ENCODE measurements at regions not wholly inside any gene's neighbourhood (a gene's known extent, or its start where the extent isn't known, plus 50 kb on each side); places are given as distances from the start of the nearest gene placed in this dataset.

- Histone ChIP-seq H3K36me3 (no peaks in the 10 kb centered on the region), H3K27me3 (no peaks in the 10 kb centered on the region), H3K4me1 (no peaks in the 10 kb centered on the region), H3K27ac (no peak overlapping the region), H3K9me3 (no peaks in the 10 kb centered on the region), H3K4me3 (no peak overlapping the region)
- no peak for DNase-seq
- in situ Hi-C loops (cut with MboI; ENCODE audit: low pct_ligation_motif_present in 1 of 4, low pct_unique_long_range_greater_than_20kb in 1 of 4, low sequenced_read_pairs in 3 of 4), result no loop called here
- TF ChIP-seq EP300 (IDR thresholded peaks at IDR 0.05; ENCODE audit: low read depth) (no peak), POLR2AphosphoS5 (IDR thresholded peaks at IDR 0.05) (no peak), POLR2A (IDR thresholded peaks at IDR 0.05) (no peak)
- TF ChIP-seq, protein P1, sequence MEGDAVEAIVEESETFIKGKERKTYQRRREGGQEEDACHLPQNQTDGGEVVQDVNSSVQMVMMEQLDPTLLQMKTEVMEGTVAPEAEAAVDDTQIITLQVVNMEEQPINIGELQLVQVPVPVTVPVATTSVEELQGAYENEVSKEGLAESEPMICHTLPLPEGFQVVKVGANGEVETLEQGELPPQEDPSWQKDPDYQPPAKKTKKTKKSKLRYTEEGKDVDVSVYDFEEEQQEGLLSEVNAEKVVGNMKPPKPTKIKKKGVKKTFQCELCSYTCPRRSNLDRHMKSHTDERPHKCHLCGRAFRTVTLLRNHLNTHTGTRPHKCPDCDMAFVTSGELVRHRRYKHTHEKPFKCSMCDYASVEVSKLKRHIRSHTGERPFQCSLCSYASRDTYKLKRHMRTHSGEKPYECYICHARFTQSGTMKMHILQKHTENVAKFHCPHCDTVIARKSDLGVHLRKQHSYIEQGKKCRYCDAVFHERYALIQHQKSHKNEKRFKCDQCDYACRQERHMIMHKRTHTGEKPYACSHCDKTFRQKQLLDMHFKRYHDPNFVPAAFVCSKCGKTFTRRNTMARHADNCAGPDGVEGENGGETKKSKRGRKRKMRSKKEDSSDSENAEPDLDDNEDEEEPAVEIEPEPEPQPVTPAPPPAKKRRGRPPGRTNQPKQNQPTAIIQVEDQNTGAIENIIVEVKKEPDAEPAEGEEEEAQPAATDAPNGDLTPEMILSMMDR (IDR thresholded peaks at IDR 0.05), result no peak
- intact Hi-C loops (cut with DNase I; ENCODE audit: low total_unique reads), result no loop called here
- WGBS, 2 donors (ENCODE audit: low coverage in 1 of 2), result 92% methylated on average over 21 of the region's 34 CpGs; no CpG with 5 or more reads in 1 of the 2 donors
Observed at GRCh38 chr3:146772211-146772743, 167.1 kb upstream of the PLSCR5 start.

DNA sequence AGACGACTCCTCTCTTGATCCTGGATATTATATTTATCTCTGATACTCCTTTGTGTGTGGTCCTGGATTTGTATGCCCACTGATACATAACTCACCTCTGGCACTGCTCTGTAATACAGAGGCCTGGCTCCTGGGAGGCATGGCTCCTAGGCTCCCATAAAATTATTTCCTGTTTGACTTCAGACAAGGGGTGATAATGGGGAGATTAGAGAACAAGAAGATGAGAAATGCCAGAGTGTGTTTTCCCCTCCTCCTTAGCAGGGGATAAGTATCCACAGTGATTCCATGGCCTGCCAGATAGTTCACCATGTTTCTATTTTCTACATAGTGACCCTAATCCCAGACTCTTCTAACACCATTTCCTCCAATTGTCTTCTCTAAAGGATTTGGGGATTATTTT, 165.7 kb upstream of the PLSCR5 start:
- H3K9me3 ChIP-seq, result no peaks in the 10 kb centered on the region
- intact Hi-C loops (cut with DNase I; ENCODE audit: low total_unique reads), result no loop called here
- H3K27ac ChIP-seq, result no peak overlapping the region
- in situ Hi-C loops (cut with MboI; ENCODE audit: low pct_ligation_motif_present in 1 of 4, low pct_unique_long_range_greater_than_20kb in 1 of 4, low sequenced_read_pairs in 3 of 4), result no loop called here
- WGBS, 2 donors (ENCODE audit: low coverage in 1 of 2), result 44 to 46% methylated on average over 1 of the region's 1 CpG
- H3K4me3 ChIP-seq, result no peak overlapping the region
- H3K27me3 ChIP-seq, result no peaks in the 10 kb centered on the region
- H3K4me1 ChIP-seq, result no peaks in the 10 kb centered on the region
- TF ChIP-seq, protein P1 (IDR thresholded peaks at IDR 0.05), result no peak
- no peak for TF ChIP-seq EP300 (IDR thresholded peaks at IDR 0.05; ENCODE audit: low read depth)
- no peak for TF ChIP-seq POLR2A (IDR thresholded peaks at IDR 0.05)
- DNase-seq, result no peak
- H3K36me3 ChIP-seq, result no peaks in the 10 kb centered on the region

DNA sequence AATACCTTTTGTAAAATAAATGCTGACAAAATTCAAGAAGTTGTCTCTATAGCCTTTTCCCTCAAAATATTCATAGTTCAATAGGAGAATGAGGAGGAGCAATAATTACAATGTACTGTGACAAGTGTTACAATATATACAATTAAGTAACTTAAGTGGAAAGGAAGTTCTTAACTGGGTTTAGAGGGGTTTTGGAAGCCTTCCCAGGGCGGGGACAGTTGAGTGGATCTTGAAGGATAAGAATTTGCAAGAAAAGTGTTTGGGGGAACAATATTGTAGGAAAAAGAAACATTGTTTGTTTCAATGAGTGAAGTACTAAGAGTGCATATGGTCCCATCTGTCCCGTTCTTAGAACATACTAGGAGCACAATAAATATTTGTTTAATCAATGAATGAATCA, 165.2 kb upstream of the PLSCR5 start:
- no peak overlapping the region for H3K4me3 ChIP-seq
- no peak for DNase-seq

DNA sequence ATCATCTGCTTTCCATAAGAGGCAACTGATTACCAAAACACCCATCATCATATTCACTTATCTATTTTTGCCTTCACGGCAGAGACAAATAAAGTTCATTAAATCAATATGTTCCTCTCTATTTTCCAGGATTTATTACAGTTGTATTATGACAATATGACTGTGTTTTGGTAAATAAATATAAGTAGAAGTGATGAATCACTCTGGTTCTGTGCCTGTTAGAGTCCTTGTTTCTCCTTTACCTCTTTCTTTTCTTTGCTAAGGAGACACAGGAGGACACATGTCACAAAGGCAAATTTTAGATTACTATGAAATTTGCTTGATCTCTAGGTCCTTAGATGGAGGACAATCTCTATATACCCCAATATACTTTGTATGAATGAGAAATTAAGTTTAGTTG, 152.6 kb upstream of the PLSCR5 start:
- TF ChIP-seq POLR2AphosphoS5 (IDR thresholded peaks at IDR 0.05) (no peak), EP300 (IDR thresholded peaks at IDR 0.05; ENCODE audit: low read depth) (no peak), POLR2A (IDR thresholded peaks at IDR 0.05) (no peak)
- TF ChIP-seq, protein P1 (IDR thresholded peaks at IDR 0.05), result no peak
- no peak overlapping the region for H3K27ac ChIP-seq
- no peaks in the 10 kb centered on the region for H3K4me1 ChIP-seq
- no peak for DNase-seq
- in situ Hi-C loops (cut with MboI; ENCODE audit: low pct_ligation_motif_present in 1 of 4, low pct_unique_long_range_greater_than_20kb in 1 of 4, low sequenced_read_pairs in 3 of 4), result no loop called here
- H3K36me3 ChIP-seq, result no peaks in the 10 kb centered on the region
- 72 to 73% methylated on average over 1 of the region's 1 CpG for WGBS, 2 donors (ENCODE audit: low coverage in 1 of 2)
- no peak overlapping the region for H3K4me3 ChIP-seq
- no peaks in the 10 kb centered on the region for H3K27me3 ChIP-seq
- H3K9me3 ChIP-seq, result no peaks in the 10 kb centered on the region
- intact Hi-C loops (cut with DNase I; ENCODE audit: low total_unique reads), result no loop called here

More for the DNA sequence above, 165.2 kb upstream of the PLSCR5 start:
- no peak overlapping the region for H3K27ac ChIP-seq
- H3K27me3 ChIP-seq, result no peaks in the 10 kb centered on the region
- H3K9me3 ChIP-seq, result no peaks in the 10 kb centered on the region
- H3K4me1 ChIP-seq, result no peaks in the 10 kb centered on the region
- intact Hi-C loops (cut with DNase I; ENCODE audit: low total_unique reads) (no loop called here), in situ Hi-C loops (cut with MboI; ENCODE audit: low pct_ligation_motif_present in 1 of 4, low pct_unique_long_range_greater_than_20kb in 1 of 4, low sequenced_read_pairs in 3 of 4) (no loop called here)
- no peak for TF ChIP-seq POLR2AphosphoS5 (IDR thresholded peaks at IDR 0.05)
- no peak for TF ChIP-seq EP300 (IDR thresholded peaks at IDR 0.05; ENCODE audit: low read depth)
- TF ChIP-seq POLR2A (IDR thresholded peaks at IDR 0.05), result no peak
- TF ChIP-seq, protein P1 (IDR thresholded peaks at IDR 0.05), result no peak
- no peaks in the 10 kb centered on the region for H3K36me3 ChIP-seq
- 56 to 62% methylated on average over 2 of the region's 2 CpGs for WGBS, 2 donors (ENCODE audit: low coverage in 1 of 2)
